ENCODE measurements at regions not wholly inside any gene's neighbourhood (a gene's known extent, or its start where the extent isn't known, plus 50 kb on each side); places are given as distances from the start of the nearest gene placed in this dataset.
A peak's percentile ranks its signal among the peaks of the same experiment; 100 is the strongest.

- H3K27me3 ChIP-seq (ENCODE audit: low read depth), result peaks cover 4% of the 10 kb centered on the region
- peaks cover 46% of the 10 kb centered on the region for H3K4me1 ChIP-seq
- DNase-seq (no peak), ATAC-seq (peak; percentile 37 to 57)
- TF ChIP-seq CTCF (IDR thresholded peaks at IDR 0.05), result no peak
- peak overlapping the region; percentile 78 for H3K27ac ChIP-seq
- H3K36me3 ChIP-seq, result no peaks in the 10 kb centered on the region
- H3K9me3 ChIP-seq, result no peaks in the 10 kb centered on the region
- intact Hi-C loops (cut with DNase I), result no loop called here
- H3K4me3 ChIP-seq, result peak overlapping the region; percentile 73
Observed at GRCh38 chr9:110048976-110049698, 158.8 kb downstream of the C9orf152 start.

GRCh38 chr9:110049699-110050450 lies 158.1 kb downstream of the C9orf152 start:
- Histone ChIP-seq H3K4me1 (peaks cover 46% of the 10 kb centered on the region), H3K36me3 (no peaks in the 10 kb centered on the region), H3K27me3 (ENCODE audit: low read depth) (peaks cover 4% of the 10 kb centered on the region), H3K4me3 (peak overlapping the region; percentile 73), H3K9me3 (no peaks in the 10 kb centered on the region), H3K27ac (peak overlapping the region; percentile 78)
- DNase-seq (peak; percentile 57), ATAC-seq (peak; percentile 58 to 59)
- intact Hi-C loops (cut with DNase I), result no loop called here
- no peak for TF ChIP-seq CTCF (IDR thresholded peaks at IDR 0.05)

- no peak for TF ChIP-seq CTCF (IDR thresholded peaks at IDR 0.05)
- H3K4me3 ChIP-seq, result peak overlapping the region; percentile 73
Observed at GRCh38 chr9:110050925-110051355, 157.0 kb downstream of the C9orf152 start.

GRCh38 chr9:110056062-110056461 lies 151.9 kb downstream of the C9orf152 start:
- intact Hi-C loops (cut with DNase I), result no loop called here
- H3K27ac ChIP-seq, result no peak overlapping the region

More at GRCh38 chr9:110050925-110051355, 157.0 kb downstream of the C9orf152 start:
- DNase-seq (no peak), ATAC-seq (peak; percentile 23 to 49)
- peak overlapping the region; percentile 78 for H3K27ac ChIP-seq
- H3K4me1 ChIP-seq, result peaks cover 46% of the 10 kb centered on the region
- no peaks in the 10 kb centered on the region for H3K9me3 ChIP-seq
- peaks cover 4% of the 10 kb centered on the region for H3K27me3 ChIP-seq (ENCODE audit: low read depth)
- intact Hi-C loops (cut with DNase I), result no loop called here
- H3K36me3 ChIP-seq, result no peaks in the 10 kb centered on the region

More at GRCh38 chr9:110056062-110056461, 151.9 kb downstream of the C9orf152 start:
- Histone ChIP-seq H3K36me3 (no peaks in the 10 kb centered on the region), H3K4me1 (peaks cover 37% of the 10 kb centered on the region), H3K4me3 (no peak overlapping the region), H3K27me3 (ENCODE audit: low read depth) (no peaks in the 10 kb centered on the region), H3K9me3 (no peaks in the 10 kb centered on the region)
- DNase-seq (no peak), ATAC-seq (peak in 1 of 2 donors; percentile 9)
- TF ChIP-seq CTCF (IDR thresholded peaks at IDR 0.05), result no peak
